Activated naive CD4-positive, alpha-beta T cell treated with anti-CD3 and anti-CD28 coated beads, Interleukin-2, amount 10 ng/mL, durations not matched to agents 7 days and 5 days (primary cell): ENCODE measurements at regions not wholly inside any gene's neighbourhood (a gene's known extent, or its start where the extent isn't known, plus 50 kb on each side); places are given as distances from the start of the nearest gene placed in this dataset.

ENCODE experiments used
- CTCF ChIA-PET: fragments of 350-600 bp; sonication (Branson Sonifier 250); formaldehyde crosslinking; loops from one replicate; lab custom pipeline; 2021; ENCODE audit warnings: antibody characterized with exemption; lab: Charles Lee
- DNase-seq: peaks from one replicate; pipeline ENCODE4 v3.0.0-alpha.2; 2020
- H3K27ac Mint-ChIP-seq: one replicate; pipeline ENCODE4 v1.8.0; 2021; ENCODE audit warnings: mild to moderate bottlenecking, moderate library complexity, mixed read lengths
- H3K27me3 Mint-ChIP-seq: one replicate; pipeline ENCODE4 v1.8.0; 2021; ENCODE audit warnings: mild to moderate bottlenecking, mixed read lengths
- H3K36me3 Mint-ChIP-seq: one replicate; pipeline ENCODE4 v1.8.0; 2021; ENCODE audit warnings: mixed read lengths
- H3K4me1 Mint-ChIP-seq: one replicate; pipeline ENCODE4 v1.8.0; 2021; ENCODE audit warnings: mixed read lengths
- H3K4me3 Mint-ChIP-seq: one replicate; pipeline ENCODE4 v1.8.0; 2021; ENCODE audit warnings: mild to moderate bottlenecking, moderate library complexity, mixed read lengths
- H3K9me3 Mint-ChIP-seq: one replicate; pipeline ENCODE4 v1.8.0; 2021; ENCODE audit warnings: mixed read lengths

DNA sequence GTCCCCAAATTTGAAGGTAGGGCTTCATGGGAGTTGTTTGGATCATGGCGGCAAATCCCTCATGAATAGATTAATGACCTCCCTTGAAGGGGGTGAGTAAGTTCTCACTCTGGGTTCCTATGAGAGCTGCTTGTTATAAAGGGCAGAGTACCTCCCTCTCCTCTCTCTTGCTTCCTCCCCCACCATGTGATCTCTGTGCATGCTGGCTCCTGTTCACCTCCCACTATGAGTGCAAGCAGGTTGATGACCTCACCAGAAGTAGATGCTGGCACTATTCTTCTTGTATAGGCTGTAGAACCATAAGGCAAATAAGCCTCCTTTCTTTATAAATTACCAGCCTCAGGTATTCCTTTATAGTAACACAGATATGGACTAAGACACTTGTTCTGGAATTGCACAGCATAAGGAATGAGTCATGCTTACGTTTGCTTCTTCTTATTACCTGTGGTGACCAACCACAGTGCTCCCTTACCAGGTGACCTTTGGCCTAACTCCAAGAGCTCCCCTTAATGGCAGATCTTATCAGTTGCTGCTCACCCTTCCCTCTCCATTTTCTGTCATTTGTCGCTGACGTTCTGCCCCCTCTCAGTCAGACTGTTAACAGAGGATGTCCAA is 559.5 kb upstream of the GCFC2 start:
- H3K27ac Mint-ChIP-seq, result no peak overlapping the region
- H3K27me3 Mint-ChIP-seq, result no peaks in the 10 kb centered on the region
- H3K36me3 Mint-ChIP-seq, result no peaks in the 10 kb centered on the region
- no peak overlapping the region for H3K4me3 Mint-ChIP-seq
- no peaks in the 10 kb centered on the region for H3K4me1 Mint-ChIP-seq
- no peak for DNase-seq
- CTCF ChIA-PET, result no interaction called here
- no peaks in the 10 kb centered on the region for H3K9me3 Mint-ChIP-seq

DNA sequence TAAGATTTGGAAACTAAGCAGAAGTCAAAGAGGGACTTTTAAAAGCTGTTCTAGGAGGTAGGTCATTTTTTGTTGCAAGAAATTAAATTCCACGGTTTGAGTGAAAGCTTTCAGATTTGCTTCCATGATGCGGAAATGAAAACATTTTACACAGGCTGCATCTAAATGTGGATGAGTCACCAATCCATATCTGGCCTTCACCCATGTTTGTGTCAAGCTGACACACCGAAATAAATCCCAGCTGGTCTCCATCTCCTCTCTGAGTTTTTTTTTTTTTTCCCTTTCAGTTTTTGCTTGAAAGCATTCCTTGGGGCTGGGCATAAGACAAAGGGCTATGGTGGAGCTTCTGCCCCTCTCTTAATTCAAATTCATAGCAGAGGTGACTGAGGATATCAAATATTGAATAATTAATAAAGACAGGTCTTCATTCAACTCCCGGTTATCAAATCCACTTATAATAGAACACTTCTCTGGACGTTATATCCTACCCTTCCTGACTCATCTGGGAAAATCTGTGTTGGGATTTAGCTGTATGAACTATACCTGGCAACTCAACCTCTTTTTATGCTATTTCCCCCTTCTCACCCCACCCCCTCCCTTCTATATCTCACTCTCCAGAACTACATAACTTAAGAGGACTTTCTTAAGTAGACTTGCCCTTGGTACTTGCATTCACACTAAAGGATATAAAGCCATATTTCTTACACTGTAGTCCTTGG is 558.3 kb upstream of the GCFC2 start:
- no peak for DNase-seq
- Mint-ChIP-seq H3K27me3 (no peaks in the 10 kb centered on the region), H3K4me1 (no peaks in the 10 kb centered on the region), H3K27ac (no peak overlapping the region), H3K9me3 (no peaks in the 10 kb centered on the region), H3K36me3 (no peaks in the 10 kb centered on the region), H3K4me3 (no peak overlapping the region)
- CTCF ChIA-PET, result no interaction called here

DNA sequence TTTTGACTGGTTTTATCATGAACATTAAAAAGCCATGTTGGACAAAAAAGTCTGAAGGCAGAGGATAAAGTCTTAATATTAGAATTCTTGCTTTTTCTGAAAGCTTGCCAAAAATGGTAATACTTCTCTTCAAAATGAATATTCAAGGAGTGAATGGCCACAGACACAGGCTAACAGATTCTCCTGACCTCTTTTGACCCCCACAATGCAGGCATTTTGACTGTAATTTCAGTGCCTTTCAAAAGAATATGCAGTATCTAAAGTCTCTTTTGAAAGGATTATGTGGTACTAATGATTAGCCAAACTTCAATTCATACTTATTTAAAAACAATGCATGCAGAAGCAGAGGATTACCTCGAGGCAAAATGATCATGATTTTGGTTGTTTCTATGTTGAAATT is 557.8 kb upstream of the GCFC2 start:
- no peak for DNase-seq
- CTCF ChIA-PET, result no interaction called here
- H3K27ac Mint-ChIP-seq, result no peak overlapping the region
- H3K36me3 Mint-ChIP-seq, result no peaks in the 10 kb centered on the region
- H3K27me3 Mint-ChIP-seq, result no peaks in the 10 kb centered on the region
- H3K4me3 Mint-ChIP-seq, result no peak overlapping the region
- H3K4me1 Mint-ChIP-seq, result no peaks in the 10 kb centered on the region
- H3K9me3 Mint-ChIP-seq, result no peaks in the 10 kb centered on the region

DNA sequence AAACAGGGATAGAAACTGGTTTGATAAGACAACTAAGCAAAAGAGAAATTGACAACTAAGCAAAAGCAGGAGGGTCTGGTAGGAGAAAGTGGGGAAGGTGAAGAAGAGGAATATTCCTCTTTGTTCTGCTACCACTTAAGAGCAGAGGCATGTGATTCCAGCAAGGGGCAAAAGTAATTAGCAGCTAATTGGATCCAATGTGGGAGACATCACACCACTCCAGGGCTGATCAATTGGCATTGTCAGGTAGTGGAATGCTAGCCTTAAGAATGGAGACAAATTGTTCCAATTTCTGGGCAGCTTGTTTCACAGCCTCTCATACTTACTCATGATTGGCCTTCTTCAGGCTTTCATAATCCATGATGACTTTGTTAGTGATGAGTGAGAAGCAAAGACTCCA is 547.1 kb upstream of the GCFC2 start:
- no peaks in the 10 kb centered on the region for H3K36me3 Mint-ChIP-seq
- no peaks in the 10 kb centered on the region for H3K4me1 Mint-ChIP-seq
- H3K9me3 Mint-ChIP-seq, result no peaks in the 10 kb centered on the region
- H3K27ac Mint-ChIP-seq, result no peak overlapping the region
- CTCF ChIA-PET, result no interaction called here
- no peaks in the 10 kb centered on the region for H3K27me3 Mint-ChIP-seq
- DNase-seq, result no peak
- no peak overlapping the region for H3K4me3 Mint-ChIP-seq

DNA sequence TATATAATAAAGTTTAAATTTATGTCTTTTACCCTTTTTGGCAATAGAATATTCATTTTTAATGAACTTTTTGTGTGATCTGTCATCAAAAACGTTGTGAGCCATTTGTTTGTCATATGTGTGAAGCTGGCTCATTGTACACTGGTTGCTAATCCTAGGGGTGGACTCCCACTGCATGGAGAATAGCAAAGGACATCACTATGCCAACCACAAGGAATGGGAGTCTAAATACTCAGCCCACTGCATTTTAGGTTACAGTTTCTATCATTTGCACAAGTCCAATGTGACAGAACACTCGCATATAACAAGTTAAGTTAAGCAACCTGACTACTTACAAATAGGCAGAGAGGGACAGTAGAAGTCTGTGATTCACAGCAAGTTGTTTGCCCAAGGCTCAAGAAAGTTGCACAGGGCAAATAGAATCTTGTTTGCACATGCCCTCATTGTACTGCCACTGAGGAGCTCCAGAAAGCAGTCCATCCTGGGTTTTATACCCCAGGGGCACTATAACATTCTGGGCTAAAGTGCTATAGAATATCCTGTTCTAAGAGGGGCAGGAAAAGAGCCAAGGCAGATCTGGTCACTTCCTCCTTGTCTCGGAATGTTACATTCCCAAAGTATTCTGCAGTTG is 545.9 kb upstream of the GCFC2 start:
- Mint-ChIP-seq H3K27me3 (no peaks in the 10 kb centered on the region), H3K36me3 (no peaks in the 10 kb centered on the region), H3K27ac (no peak overlapping the region), H3K4me3 (no peak overlapping the region), H3K9me3 (no peaks in the 10 kb centered on the region), H3K4me1 (no peaks in the 10 kb centered on the region)
- DNase-seq, result no peak
- CTCF ChIA-PET, result no interaction called here

DNA sequence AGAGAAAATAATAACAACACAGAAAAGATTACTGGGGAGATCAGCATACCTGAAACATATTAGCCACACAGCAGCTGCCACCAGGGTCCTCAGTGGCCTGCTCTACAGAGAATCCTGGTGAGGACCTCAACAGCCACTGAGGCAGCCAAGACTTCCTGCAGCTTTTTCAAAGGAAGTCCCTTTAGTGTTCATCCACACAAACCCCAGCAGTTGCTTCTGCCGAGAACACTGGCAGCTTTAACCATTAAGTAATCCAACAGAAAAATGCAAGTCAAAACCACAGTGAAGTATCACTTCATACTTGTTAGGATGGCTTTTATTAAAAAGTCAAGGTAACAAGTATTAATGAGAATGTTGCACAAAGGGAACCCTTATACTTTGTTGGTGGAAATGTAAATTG is 542.0 kb upstream of the GCFC2 start:
- Mint-ChIP-seq H3K27ac (no peak overlapping the region), H3K9me3 (no peaks in the 10 kb centered on the region), H3K27me3 (no peaks in the 10 kb centered on the region), H3K4me1 (no peaks in the 10 kb centered on the region), H3K36me3 (no peaks in the 10 kb centered on the region), H3K4me3 (no peak overlapping the region)
- DNase-seq, result no peak
- CTCF ChIA-PET, result no interaction called here

DNA sequence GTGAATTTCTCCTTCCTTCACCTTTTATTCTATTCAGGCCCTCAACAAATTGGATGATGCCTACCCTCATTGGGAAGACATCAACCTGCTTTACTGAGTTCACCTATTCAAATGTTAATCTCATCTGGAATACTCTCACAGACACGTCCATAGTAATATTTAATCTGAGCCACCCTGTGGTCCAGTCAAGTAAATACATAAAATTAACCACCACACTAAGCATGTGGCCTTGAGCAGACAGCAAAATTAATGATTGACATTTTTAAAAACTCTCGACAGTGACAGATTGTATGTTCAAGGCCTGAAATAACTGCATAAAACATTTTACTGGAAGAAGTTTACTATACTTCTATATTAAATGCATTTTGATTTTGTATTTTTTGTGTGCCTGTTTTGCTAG is 540.6 kb upstream of the GCFC2 start:
- Mint-ChIP-seq H3K27me3 (no peaks in the 10 kb centered on the region), H3K36me3 (no peaks in the 10 kb centered on the region), H3K4me3 (no peak overlapping the region), H3K4me1 (no peaks in the 10 kb centered on the region), H3K9me3 (no peaks in the 10 kb centered on the region), H3K27ac (no peak overlapping the region)
- CTCF ChIA-PET, result no interaction called here
- no peak for DNase-seq

DNA sequence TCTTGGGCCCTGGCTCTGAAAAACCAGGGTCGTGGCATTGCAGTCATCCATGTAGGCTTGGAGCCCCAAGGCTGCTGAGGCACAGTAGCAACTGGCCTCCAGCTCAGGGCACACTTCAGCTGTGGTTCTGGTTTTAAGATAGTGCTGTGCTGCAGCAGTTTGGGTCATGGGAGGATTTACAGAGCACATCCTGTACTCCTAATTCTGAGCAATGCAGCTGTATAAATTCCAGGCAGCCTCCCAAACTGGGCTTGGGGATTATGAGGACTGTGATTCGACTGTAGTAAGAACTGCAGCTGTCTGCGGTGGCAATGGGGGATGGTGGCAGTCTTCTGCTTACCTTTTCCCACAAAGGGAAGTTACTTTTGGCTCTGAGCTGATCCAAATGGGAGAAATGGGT is 536.3 kb upstream of the GCFC2 start:
- H3K36me3 Mint-ChIP-seq, result no peaks in the 10 kb centered on the region
- no peak overlapping the region for H3K27ac Mint-ChIP-seq
- no peaks in the 10 kb centered on the region for H3K4me1 Mint-ChIP-seq
- no peaks in the 10 kb centered on the region for H3K9me3 Mint-ChIP-seq
- H3K27me3 Mint-ChIP-seq, result no peaks in the 10 kb centered on the region
- CTCF ChIA-PET, result no interaction called here
- no peak for DNase-seq
- no peak overlapping the region for H3K4me3 Mint-ChIP-seq

DNA sequence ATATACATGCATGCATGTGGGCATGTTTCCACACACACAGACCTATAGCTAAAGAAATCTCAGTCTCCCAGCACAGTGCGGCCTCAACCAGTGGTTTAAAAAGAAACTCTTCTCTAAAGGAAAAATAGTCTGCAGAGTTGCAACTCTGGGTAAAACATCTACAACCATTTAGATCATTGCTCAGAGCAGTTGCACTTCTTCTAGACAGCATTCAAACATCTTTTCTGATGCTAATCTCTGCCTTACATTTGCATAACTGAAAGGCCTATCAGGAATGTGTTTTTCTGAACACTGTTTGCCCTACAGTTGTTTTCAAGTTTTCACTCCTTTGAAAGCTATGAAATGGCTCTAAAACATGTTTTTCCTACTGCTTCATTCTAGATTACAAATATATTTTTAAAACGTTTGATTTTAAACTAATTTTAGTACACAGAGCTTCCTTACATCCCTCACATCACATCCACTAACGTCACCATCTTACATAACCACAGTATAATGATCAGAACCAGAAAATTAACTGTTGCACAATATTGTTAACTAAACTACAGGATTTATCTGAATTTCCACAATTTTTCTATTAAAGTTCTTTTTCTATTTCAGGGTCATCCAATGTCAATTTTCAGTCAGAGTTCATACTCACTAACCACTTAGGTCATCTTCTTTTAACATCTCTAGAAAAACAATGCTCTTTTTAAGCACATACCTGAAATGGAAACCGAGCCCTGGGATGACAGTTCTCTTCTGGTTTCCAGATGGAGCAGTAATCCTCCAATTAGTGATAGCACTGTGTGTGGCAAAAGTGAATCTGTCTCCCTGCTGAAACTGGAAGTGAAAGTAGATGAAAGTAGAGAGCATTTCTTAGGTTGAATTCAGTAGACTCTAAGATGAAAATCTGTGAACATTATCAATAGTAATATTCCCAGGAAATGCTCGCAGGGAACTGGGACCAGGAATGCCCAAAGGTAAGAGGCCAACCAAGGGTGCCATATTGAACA is 501.6 kb upstream of the GCFC2 start:
- no peaks in the 10 kb centered on the region for H3K36me3 Mint-ChIP-seq
- no peaks in the 10 kb centered on the region for H3K4me1 Mint-ChIP-seq
- H3K9me3 Mint-ChIP-seq, result peaks cover 6% of the 10 kb centered on the region
- no peak overlapping the region for H3K4me3 Mint-ChIP-seq
- no peaks in the 10 kb centered on the region for H3K27me3 Mint-ChIP-seq
- DNase-seq, result no peak
- no peak overlapping the region for H3K27ac Mint-ChIP-seq
- CTCF ChIA-PET, result no interaction called here

DNA sequence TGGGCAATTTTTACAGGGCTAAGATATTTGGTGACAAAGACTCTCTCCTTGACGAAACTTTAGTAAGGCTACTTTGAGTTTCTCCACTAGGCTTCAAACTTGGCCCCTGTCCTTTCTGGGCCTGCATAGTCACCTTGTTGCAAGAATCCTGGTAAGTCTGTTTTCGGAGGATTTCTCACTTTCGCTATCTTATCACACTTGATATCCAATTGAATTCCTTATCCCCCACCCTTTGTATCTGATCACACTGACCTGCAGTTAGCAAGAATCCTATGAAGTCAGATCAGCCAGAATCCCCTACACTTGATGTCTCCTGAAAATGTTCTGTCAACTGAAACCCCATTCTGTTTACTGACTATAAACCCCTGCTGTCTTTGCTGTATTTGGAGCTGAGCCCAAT is 499.8 kb upstream of the GCFC2 start:
- Mint-ChIP-seq H3K9me3 (peaks cover 6% of the 10 kb centered on the region), H3K27ac (no peak overlapping the region), H3K4me1 (no peaks in the 10 kb centered on the region), H3K4me3 (no peak overlapping the region), H3K36me3 (no peaks in the 10 kb centered on the region), H3K27me3 (no peaks in the 10 kb centered on the region)
- CTCF ChIA-PET, result no interaction called here
- DNase-seq, result no peak

DNA sequence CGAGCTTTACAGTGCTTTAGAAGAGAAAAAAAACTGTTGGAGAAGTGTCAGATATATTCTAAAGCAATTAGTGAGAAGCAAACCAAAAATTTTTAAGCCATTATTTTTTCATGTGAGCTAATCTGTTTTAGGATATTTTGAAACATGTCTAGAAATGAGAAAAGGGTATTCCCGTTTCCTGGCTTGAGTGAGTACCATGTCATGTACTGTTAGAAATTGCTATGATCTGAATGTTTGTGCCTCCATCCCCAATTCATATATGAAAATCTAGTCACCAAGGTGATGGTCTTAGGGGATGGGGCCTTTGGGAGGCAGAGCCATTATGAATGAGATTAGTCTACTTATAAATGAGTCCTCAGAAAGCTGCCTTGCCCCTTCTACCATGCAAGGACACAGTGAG is 493.3 kb upstream of the GCFC2 start:
- Mint-ChIP-seq H3K27me3 (no peaks in the 10 kb centered on the region), H3K4me3 (no peak overlapping the region), H3K36me3 (no peaks in the 10 kb centered on the region), H3K9me3 (no peaks in the 10 kb centered on the region), H3K27ac (no peak overlapping the region), H3K4me1 (no peaks in the 10 kb centered on the region)
- no peak for DNase-seq
- CTCF ChIA-PET, result no interaction called here

DNA sequence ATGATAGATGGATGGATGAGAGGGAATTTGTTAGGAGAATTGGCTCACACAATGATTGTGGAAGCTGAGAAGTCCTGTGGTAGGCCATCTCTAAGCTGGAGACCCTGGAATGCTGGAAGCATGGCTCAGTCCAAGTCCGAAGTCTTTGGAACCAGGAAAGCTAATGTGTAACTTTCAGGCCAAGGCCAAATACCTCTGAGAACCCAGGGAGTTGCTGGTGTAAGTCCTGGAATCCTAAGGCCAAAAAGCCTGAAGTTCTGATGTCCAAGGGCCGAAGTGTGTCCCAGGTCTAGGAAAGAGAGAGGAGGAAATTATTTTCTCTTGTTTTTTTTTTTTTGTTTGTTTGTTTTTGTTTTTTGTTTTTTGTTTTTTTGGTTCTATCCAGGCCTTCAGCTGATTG is 492.2 kb upstream of the GCFC2 start:
- no peak overlapping the region for H3K27ac Mint-ChIP-seq
- CTCF ChIA-PET, result no interaction called here
- H3K27me3 Mint-ChIP-seq, result no peaks in the 10 kb centered on the region

DNA sequence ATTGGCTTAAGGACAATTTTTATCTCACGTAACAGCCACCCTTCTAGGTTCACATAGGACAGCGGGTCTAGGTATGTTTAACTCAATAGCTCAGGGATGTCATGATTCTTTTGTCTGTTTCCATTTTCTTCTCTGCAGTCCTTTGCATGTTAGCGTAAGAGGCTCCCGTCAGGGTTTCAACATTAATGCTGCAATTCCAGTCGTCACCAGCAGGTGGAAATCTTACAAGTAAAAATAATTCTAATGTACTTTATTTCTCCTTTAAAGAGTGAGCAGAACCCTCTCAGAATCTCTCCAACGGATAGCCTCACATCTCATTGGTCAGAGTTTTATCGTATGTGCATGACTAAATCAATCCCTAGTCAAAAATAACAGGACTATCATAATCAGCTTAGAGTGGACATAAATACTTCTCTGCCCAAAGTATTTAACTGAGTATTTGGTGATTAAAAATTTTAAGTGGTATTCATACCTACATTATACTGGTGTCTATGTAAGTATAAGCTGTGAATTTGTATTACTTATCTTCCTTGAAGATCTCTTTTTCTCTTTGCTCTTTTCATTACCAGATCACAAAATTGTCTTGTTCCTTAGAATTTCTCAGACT is 487.2 kb upstream of the GCFC2 start:
- Mint-ChIP-seq H3K4me3 (no peak overlapping the region), H3K27me3 (no peaks in the 10 kb centered on the region), H3K9me3 (no peaks in the 10 kb centered on the region), H3K27ac (no peak overlapping the region), H3K36me3 (no peaks in the 10 kb centered on the region), H3K4me1 (no peaks in the 10 kb centered on the region)
- peak; percentile 49 for DNase-seq
- CTCF ChIA-PET, result interaction anchor here (1.5 kb wide), 1 partner anchor 10 kb away, joined by 6 read pairs; no protein-coding TSS in a partner anchor

More for the DNA sequence above, 492.2 kb upstream of the GCFC2 start:
- H3K9me3 Mint-ChIP-seq, result no peaks in the 10 kb centered on the region
- no peaks in the 10 kb centered on the region for H3K4me1 Mint-ChIP-seq
- H3K4me3 Mint-ChIP-seq, result no peak overlapping the region
- no peaks in the 10 kb centered on the region for H3K36me3 Mint-ChIP-seq
- DNase-seq, result no peak

DNA sequence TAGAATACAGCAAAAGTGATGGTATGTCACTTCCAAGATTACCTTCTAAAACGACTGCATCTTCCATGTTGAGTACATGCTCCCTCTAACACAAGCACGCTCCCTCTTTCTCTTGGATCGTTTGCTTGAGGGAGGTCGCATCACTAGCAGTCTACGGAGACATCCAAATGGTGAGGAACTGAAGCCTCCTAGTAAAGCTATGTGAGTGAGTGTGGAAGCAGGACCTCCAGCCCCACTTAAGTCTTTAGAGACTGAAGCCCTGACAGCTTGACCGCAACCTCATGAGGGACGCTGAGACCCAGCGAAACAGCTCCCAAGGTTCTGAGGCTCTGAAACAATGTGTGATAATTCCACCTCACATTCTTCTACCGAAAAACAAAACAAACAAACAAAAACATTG is 486.7 kb upstream of the GCFC2 start:
- CTCF ChIA-PET, result interaction anchor here (0.8 to 1.5 kb wide), 2 partner anchors 11 to 403 kb away, joined by 3 to 6 read pairs; no protein-coding TSS in a partner anchor
- H3K4me1 Mint-ChIP-seq, result no peaks in the 10 kb centered on the region
- H3K27me3 Mint-ChIP-seq, result no peaks in the 10 kb centered on the region
- no peak overlapping the region for H3K4me3 Mint-ChIP-seq
- DNase-seq, result no peak
- H3K36me3 Mint-ChIP-seq, result no peaks in the 10 kb centered on the region
- H3K9me3 Mint-ChIP-seq, result no peaks in the 10 kb centered on the region
- no peak overlapping the region for H3K27ac Mint-ChIP-seq
